Stimulated activated effector memory CD8-positive, alpha-beta T cell treated with anti-CD3 and anti-CD28 coated beads, Interleukin-12 subunit alpha, Interleukin-12 subunit beta, amount 100 ng/mL, for 72 hours (primary cell): ENCODE measurements at regions not wholly inside any gene's neighbourhood (a gene's known extent, or its start where the extent isn't known, plus 50 kb on each side); places are given as distances from the start of the nearest gene placed in this dataset.
"Not testable (repeated sequence)": the region's sequence is repeated elsewhere in the genome, so short reads cannot be mapped to it uniquely, and the experiment has no call there.

ENCODE experiments used
- ATAC-seq: fragments of 150-1000 bp; cut with Tn5 transposase; 2 replicates; pipeline ENCODE4 v1.10.0; 2021
- DNase-seq, 2 donors: peaks; one replicate each; pipeline ENCODE4 v3.0.0; 2021 to 2022; ENCODE audit warnings: low spot score in 2 of 2
- H3K27ac Mint-ChIP-seq: one replicate; pipeline ENCODE4 v1.8.0; 2022; ENCODE audit warnings: mild to moderate bottlenecking, mixed read lengths
- H3K36me3 Mint-ChIP-seq: one replicate; pipeline ENCODE4 v1.8.0; 2022; ENCODE audit warnings: mild to moderate bottlenecking, mixed read lengths
- H3K4me1 Mint-ChIP-seq: one replicate; pipeline ENCODE4 v1.8.0; 2022; ENCODE audit warnings: mixed read lengths
- H3K4me3 Mint-ChIP-seq: one replicate; pipeline ENCODE4 v1.8.0; 2022; ENCODE audit warnings: mild to moderate bottlenecking, mixed read lengths
- H3K9me3 Mint-ChIP-seq: one replicate; pipeline ENCODE4 v1.8.0; 2022; ENCODE audit warnings: mixed read lengths

GRCh38 chr13:43946281-43946680 is 66.6 kb downstream of the LACC1 start:
- ATAC-seq (no peak), DNase-seq (no peak)
- Mint-ChIP-seq H3K36me3 (no peaks in the 10 kb centered on the region), H3K27ac (no peak overlapping the region), H3K9me3 (no peaks in the 10 kb centered on the region), H3K4me1 (no peaks in the 10 kb centered on the region), H3K4me3 (no peak overlapping the region)

DNA sequence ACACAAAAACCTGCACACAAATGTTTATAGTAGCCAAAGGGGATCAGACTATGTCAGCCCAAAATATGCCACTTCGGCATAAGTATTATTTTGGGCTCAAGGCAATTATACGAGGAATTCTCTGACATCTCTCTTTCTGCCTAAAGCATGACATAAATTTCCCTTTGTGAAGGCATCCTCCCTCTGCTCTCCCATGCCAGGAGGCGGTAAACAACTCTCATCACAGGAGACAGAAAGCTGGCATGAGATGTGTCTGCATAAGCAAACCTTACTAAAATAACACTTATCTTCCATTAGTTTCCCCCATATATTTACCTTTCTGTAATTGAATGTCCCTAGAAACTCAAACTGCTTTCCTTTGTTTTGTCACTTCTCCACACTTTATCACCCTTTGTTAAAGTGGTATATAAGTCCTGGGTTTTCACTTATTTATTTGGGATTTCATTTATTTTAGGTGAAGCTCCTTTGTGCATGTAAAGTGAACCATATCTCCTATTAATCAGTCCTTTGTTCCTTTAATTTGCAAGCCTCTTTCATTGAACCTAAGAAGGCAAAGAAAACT is 68.3 kb downstream of the LACC1 start:
- ATAC-seq (no peak), DNase-seq (no peak)
- Mint-ChIP-seq H3K9me3 (no peaks in the 10 kb centered on the region), H3K4me1 (no peaks in the 10 kb centered on the region), H3K36me3 (no peaks in the 10 kb centered on the region), H3K4me3 (no peak overlapping the region), H3K27ac (no peak overlapping the region)

DNA sequence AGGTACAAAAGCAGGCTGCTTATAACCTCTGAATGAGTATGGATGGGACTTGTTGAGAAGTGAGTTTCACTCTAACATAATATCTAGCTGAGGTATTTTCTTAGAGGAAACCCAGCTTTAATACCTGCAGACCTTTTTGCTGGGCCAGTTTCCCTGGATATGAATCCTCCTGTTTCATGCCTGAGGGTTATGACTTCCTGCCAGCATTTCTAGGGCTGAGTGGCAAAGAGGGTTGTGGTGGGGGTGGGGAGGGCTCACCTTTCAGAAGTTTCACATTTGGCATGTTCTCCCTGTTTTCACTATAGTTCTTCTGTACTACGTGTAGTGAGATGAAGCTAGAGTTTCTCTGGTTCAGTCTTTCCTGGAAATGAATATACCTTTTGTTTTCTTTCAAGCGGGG is 73.7 kb downstream of the LACC1 start:
- Mint-ChIP-seq H3K36me3 (no peaks in the 10 kb centered on the region), H3K4me1 (no peaks in the 10 kb centered on the region), H3K27ac (no peak overlapping the region), H3K9me3 (no peaks in the 10 kb centered on the region), H3K4me3 (no peak overlapping the region)
- no peak for DNase-seq
- ATAC-seq: no peak

- not testable (repeated sequence) for ATAC-seq, H3K4me1 Mint-ChIP-seq, H3K36me3 Mint-ChIP-seq, H3K4me3 Mint-ChIP-seq, DNase-seq, H3K9me3 Mint-ChIP-seq, H3K27ac Mint-ChIP-seq
Measured at GRCh38 chr13:43956975-43957374, 77.3 kb downstream of the LACC1 start.

GRCh38 chr13:43959291-43959690 is 79.6 kb downstream of the LACC1 start:
- no peak for ATAC-seq
- Mint-ChIP-seq H3K4me3 (no peak overlapping the region), H3K27ac (no peak overlapping the region), H3K4me1 (no peaks in the 10 kb centered on the region), H3K9me3 (no peaks in the 10 kb centered on the region), H3K36me3 (no peaks in the 10 kb centered on the region)
- no peak for DNase-seq

GRCh38 chr13:43961909-43962308 is 82.2 kb downstream of the LACC1 start:
- ATAC-seq (no peak), DNase-seq (no peak)
- Mint-ChIP-seq H3K4me3 (no peak overlapping the region), H3K9me3 (no peaks in the 10 kb centered on the region), H3K36me3 (no peaks in the 10 kb centered on the region), H3K27ac (no peak overlapping the region), H3K4me1 (no peaks in the 10 kb centered on the region)

GRCh38 chr13:43963726-43964125 is 84.0 kb downstream of the LACC1 start:
- Mint-ChIP-seq H3K9me3 (no peaks in the 10 kb centered on the region), H3K4me3 (no peak overlapping the region), H3K27ac (no peak overlapping the region), H3K36me3 (no peaks in the 10 kb centered on the region), H3K4me1 (no peaks in the 10 kb centered on the region)
- DNase-seq (no peak), ATAC-seq (peak; percentile 50)

DNA sequence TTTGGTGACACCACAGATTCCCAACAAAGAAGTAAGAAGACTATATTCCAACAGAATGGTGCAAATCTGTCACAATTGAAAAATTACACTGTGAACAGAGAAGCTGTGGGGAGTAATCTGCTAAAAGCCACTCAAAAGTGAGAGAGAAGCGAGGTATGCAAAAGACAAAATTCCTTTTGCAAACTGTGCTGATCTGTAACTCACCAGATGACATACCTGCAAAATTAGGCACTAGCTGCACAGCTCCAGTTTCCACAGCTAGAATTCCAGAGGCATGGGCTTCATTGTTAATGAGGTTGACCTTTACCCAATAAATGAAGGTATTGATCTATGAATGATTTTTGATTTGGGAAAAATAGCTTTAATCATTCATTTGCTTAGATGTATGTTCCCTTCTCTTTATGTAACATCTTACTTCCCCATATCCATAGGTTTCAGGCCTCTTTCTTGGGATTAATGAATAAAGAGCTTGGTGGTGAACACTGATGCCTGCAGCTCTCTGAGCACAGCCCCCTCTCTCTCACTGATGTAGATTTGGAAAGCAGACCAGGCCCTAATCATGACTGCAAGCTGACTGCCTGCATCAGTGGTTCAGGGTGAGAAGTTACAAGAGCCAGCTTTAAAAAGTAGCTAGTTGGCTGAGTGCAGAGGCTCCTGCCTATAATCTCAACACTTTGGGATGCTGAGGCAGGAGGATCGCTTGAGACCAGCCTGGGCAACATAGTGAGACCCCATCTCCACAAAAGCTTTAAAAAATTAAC is 85.2 kb downstream of the LACC1 start:
- ATAC-seq (no peak), DNase-seq (no peak)
- no peaks in the 10 kb centered on the region for H3K4me1 Mint-ChIP-seq
- no peak overlapping the region for H3K27ac Mint-ChIP-seq
- no peaks in the 10 kb centered on the region for H3K36me3 Mint-ChIP-seq
- no peaks in the 10 kb centered on the region for H3K9me3 Mint-ChIP-seq
- no peak overlapping the region for H3K4me3 Mint-ChIP-seq

DNA sequence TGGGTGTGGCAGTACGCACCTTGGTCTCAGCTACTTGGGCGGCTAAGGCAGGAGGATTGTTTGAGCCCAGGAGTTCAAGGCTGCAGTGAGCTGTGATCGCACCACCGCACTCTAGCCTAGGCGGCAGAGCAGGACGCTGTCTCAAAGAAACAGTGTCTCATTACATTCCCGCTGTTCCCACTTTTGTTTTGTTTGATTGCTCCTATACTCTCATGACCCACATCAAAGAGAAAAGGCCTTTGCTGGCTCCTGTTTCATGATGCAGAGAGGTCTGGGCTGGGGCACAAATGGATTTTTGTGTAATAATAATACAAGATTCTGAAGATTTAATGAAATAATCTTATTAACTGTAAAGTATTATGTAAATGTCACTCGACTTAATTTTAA is 85.7 kb downstream of the LACC1 start:
- DNase-seq: no peak
- no peaks in the 10 kb centered on the region for H3K4me1 Mint-ChIP-seq
- no peak for ATAC-seq
- no peaks in the 10 kb centered on the region for H3K9me3 Mint-ChIP-seq
- no peak overlapping the region for H3K27ac Mint-ChIP-seq
- H3K4me3 Mint-ChIP-seq: no peak overlapping the region
- H3K36me3 Mint-ChIP-seq: no peaks in the 10 kb centered on the region

GRCh38 chr13:43968251-43968942 is 88.7 kb downstream of the LACC1 start:
- H3K4me1 Mint-ChIP-seq, H3K9me3 Mint-ChIP-seq, DNase-seq, H3K27ac Mint-ChIP-seq, H3K4me3 Mint-ChIP-seq, H3K36me3 Mint-ChIP-seq: not testable (repeated sequence)
- peak; percentile 48 for ATAC-seq

- DNase-seq, H3K36me3 Mint-ChIP-seq, ATAC-seq, H3K4me1 Mint-ChIP-seq, H3K4me3 Mint-ChIP-seq, H3K27ac Mint-ChIP-seq, H3K9me3 Mint-ChIP-seq: not testable (repeated sequence)
Measured at GRCh38 chr13:43968943-43969690, 89.4 kb downstream of the LACC1 start.

DNA sequence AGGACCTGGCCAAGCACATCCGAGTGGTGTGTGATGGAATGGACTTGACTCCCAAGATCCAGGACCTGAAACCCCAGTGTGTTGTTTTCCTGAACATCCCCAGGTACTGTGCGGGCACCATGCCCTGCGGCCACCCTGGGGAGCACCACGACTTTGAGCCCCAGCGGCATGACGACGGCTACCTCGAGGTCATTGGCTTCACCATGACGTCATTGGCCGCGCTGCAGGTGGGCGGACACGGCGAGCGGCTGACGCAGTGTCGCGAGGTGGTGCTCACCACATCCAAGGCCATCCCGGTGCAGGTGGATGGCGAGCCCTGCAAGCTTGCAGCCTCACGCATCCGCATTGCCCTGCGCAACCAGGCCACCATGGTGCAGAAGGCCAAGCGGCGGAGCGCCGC is 90.2 kb downstream of the LACC1 start:
- not testable (repeated sequence) for ATAC-seq, H3K9me3 Mint-ChIP-seq, H3K4me1 Mint-ChIP-seq, H3K4me3 Mint-ChIP-seq, H3K27ac Mint-ChIP-seq, H3K36me3 Mint-ChIP-seq, DNase-seq

- not testable (repeated sequence) for ATAC-seq, H3K4me1 Mint-ChIP-seq, H3K27ac Mint-ChIP-seq, DNase-seq, H3K36me3 Mint-ChIP-seq, H3K4me3 Mint-ChIP-seq, H3K9me3 Mint-ChIP-seq
Measured at GRCh38 chr13:43970520-43971242, 91.0 kb downstream of the LACC1 start.

GRCh38 chr13:43971324-43971723 is 91.6 kb downstream of the LACC1 start:
- H3K4me3 Mint-ChIP-seq, DNase-seq, ATAC-seq, H3K4me1 Mint-ChIP-seq, H3K9me3 Mint-ChIP-seq, H3K36me3 Mint-ChIP-seq, H3K27ac Mint-ChIP-seq: not testable (repeated sequence)

DNA sequence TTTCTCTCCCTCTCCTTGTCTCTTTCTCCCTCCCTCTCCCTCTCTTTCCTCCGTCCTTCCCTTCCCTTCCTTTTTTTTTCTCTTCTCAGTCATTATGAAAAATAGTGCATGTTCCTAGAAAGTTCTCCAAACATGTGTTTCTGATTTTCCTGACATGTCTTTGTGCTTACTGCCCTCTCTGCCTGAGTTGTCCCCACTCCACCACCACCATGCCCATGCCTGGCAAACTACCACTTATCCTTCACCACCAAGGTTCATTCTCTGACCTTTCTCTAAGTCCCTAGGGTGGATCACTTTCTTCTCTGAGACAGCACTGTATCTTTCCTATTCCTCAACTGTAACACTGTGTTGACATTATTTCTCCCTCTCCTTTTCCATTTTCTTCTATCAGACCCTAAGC is 98.2 kb downstream of the LACC1 start:
- DNase-seq (no peak), ATAC-seq (no peak)
- Mint-ChIP-seq H3K27ac (no peak overlapping the region), H3K9me3 (no peaks in the 10 kb centered on the region), H3K4me1 (no peaks in the 10 kb centered on the region), H3K4me3 (no peak overlapping the region), H3K36me3 (no peaks in the 10 kb centered on the region)
